ENCODE measurements at regions not wholly inside any gene's neighbourhood (a gene's known extent, or its start where the extent isn't known, plus 50 kb on each side); places are given as distances from the start of the nearest gene placed in this dataset.

- ChIA-PET POLR2A (no interaction called here), CTCF (interaction anchor here (1.0 to 2.2 kb wide), 2 partner anchors 17 to 19 kb away, joined by 3 to 5 read pairs; no protein-coding TSS in a partner anchor)
- no peak for DNase-seq (ENCODE audit: low read depth)
- Histone ChIP-seq H3K4me3 (ENCODE audit: low read depth, low read length) (no peak overlapping the region), H3K27me3 (ENCODE audit: control insufficient read depth, insufficient read depth, low read length) (no peaks in the 10 kb centered on the region), H3K36me3 (ENCODE audit: control insufficient read depth, insufficient read depth, low read length) (no peaks in the 10 kb centered on the region)
- no peak for TF ChIP-seq CTCF (IDR thresholded peaks at IDR 0.05; ENCODE audit: insufficient read depth, low read depth, low read length)
These were observed 184.0 kb upstream of the PARP11 start for GRCh38 chr12:4056910-4057845.

GRCh38 chr12:4054630-4055029, 181.4 kb upstream of the PARP11 start:
- DNase-seq (ENCODE audit: low read depth): no peak
- Histone ChIP-seq H3K4me3 (ENCODE audit: low read depth, low read length) (no peak overlapping the region), H3K36me3 (ENCODE audit: control insufficient read depth, insufficient read depth, low read length) (no peaks in the 10 kb centered on the region), H3K27me3 (ENCODE audit: control insufficient read depth, insufficient read depth, low read length) (no peaks in the 10 kb centered on the region)
- no peak for TF ChIP-seq CTCF (IDR thresholded peaks at IDR 0.05; ENCODE audit: insufficient read depth, low read depth, low read length)
- ChIA-PET POLR2A (no interaction called here), CTCF (interaction anchor here (1.1 kb wide), 1 partner anchor 58 kb away, joined by 3 read pairs; no protein-coding TSS in a partner anchor)

- POLR2A ChIA-PET: no interaction called here
- CTCF ChIA-PET: interaction anchor here (1.6 kb wide), 1 partner anchor 15 kb away, joined by 7 read pairs; no protein-coding TSS in a partner anchor
These were observed 179.5 kb upstream of the PARP11 start for GRCh38 chr12:4052691-4053090.

GRCh38 chr12:4051596-4051995, 178.4 kb upstream of the PARP11 start:
- ChIA-PET POLR2A (no interaction called here), CTCF (interaction anchor here (1.6 kb wide), 1 partner anchor 14 kb away, joined by 7 read pairs; no protein-coding TSS in a partner anchor)
- H3K27me3 ChIP-seq (ENCODE audit: control insufficient read depth, insufficient read depth, low read length): peaks cover 2% of the 10 kb centered on the region; the same call in 1 of the 2 replicates
- no peak overlapping the region for H3K4me3 ChIP-seq (ENCODE audit: low read depth, low read length)
- DNase-seq (ENCODE audit: low read depth): no peak
- TF ChIP-seq CTCF (IDR thresholded peaks at IDR 0.05; ENCODE audit: insufficient read depth, low read depth, low read length): no peak
- no peaks in the 10 kb centered on the region for H3K36me3 ChIP-seq (ENCODE audit: control insufficient read depth, insufficient read depth, low read length)

More at GRCh38 chr12:4052691-4053090, 179.5 kb upstream of the PARP11 start:
- no peaks in the 10 kb centered on the region; the same call in 1 of the 2 replicates for H3K27me3 ChIP-seq (ENCODE audit: control insufficient read depth, insufficient read depth, low read length)
- TF ChIP-seq CTCF (IDR thresholded peaks at IDR 0.05; ENCODE audit: insufficient read depth, low read depth, low read length): no peak
- DNase-seq (ENCODE audit: low read depth): no peak
- no peak overlapping the region for H3K4me3 ChIP-seq (ENCODE audit: low read depth, low read length)
- no peaks in the 10 kb centered on the region for H3K36me3 ChIP-seq (ENCODE audit: control insufficient read depth, insufficient read depth, low read length)

- Histone ChIP-seq H3K36me3 (ENCODE audit: control insufficient read depth, insufficient read depth, low read length) (no peaks in the 10 kb centered on the region), H3K4me3 (ENCODE audit: low read depth, low read length) (no peak overlapping the region), H3K27me3 (ENCODE audit: control insufficient read depth, insufficient read depth, low read length) (peaks cover 6% of the 10 kb centered on the region)
- ChIA-PET CTCF (interaction anchor here (1.2 to 3.3 kb wide), 3 partner anchors 9 to 14 kb away, joined by 3 to 11 read pairs (median 3); no protein-coding TSS in a partner anchor), POLR2A (no interaction called here)
- no peak for TF ChIP-seq CTCF (IDR thresholded peaks at IDR 0.05; ENCODE audit: insufficient read depth, low read depth, low read length)
- DNase-seq (ENCODE audit: low read depth): no peak
These were observed 177.1 kb upstream of the PARP11 start for GRCh38 chr12:4050340-4050739.
